ENCODE measurements at regions not wholly inside any gene's neighbourhood (a gene's known extent, or its start where the extent isn't known, plus 50 kb on each side); places are given as distances from the start of the nearest gene placed in this dataset.

DNA sequence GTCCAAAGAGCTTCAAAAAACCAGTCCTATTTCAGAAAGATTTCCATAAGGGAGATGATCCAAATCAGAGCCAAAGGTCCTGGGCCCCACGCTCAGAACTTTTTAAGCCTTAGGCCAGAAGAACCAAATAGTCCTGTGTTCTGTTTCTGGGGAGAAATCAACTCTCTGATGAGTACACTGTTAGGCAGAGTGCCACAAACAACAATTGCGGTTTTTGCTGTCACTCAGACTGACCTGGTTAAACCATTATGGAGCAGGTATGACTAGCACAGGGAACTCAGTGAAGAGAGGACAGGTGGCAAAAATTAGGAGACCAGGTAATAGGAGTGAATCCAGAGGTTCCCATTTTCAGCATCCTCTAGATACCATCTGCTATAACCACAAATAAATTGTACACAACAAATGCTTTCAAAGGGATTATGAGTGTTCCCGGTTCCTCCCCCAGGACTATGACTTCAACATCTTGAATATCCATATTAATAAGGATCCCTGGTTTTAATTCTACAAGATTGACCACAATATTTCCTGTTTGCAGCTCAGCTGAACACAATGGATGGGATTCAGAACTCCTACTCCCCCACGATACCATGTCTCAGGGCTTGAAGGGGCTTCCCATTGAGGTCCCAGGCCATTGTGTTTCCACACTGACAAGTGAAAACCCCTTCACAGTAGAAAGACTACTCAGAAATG lies 52.1 kb upstream of the FREM1 start:
- no peak for DNase-seq (ENCODE audit: low spot score)

DNA sequence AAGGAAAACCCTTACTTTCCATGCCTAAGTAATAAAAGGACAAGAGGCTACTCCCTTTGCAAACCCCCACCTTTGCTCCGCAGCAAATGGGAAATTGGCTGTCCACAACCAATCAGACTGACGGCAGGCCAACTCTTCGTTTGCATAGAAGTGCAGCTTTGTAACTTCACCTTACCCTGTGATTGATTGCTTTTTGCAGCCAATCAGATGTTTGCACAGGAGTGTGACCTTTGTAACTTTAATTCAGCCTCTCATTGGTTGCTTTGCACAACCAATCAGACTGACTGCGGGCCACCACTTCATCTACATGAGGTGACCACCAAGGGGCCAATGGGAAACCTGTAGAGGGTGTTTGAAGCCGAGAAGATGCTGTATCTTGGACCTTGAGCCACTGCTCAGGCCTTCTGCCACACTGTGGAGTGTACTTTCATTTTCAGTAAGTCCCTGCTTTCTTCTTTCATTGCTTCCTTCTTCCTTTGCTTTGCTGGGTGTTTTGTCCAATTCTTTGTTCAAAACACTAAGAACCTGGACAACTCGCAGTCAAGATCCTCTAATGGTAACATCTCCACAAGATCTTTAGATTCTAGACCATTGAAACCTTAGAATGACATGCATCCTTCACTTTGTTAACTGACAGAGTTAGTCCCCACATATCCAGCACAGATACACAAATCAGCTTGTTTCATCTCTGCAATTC lies 51.3 kb upstream of the FREM1 start:
- DNase-seq (ENCODE audit: low spot score) = no peak

- no peak for DNase-seq (ENCODE audit: low spot score)
Measured at GRCh38 chr9:14960881-14961280, 50.7 kb upstream of the FREM1 start.

Data from CD4-positive, alpha-beta T cell treated with Interleukin-15 for 4 hours (primary cell).